Epithelial cell of proximal tubule (primary cell): ENCODE measurements at regions not wholly inside any gene's neighbourhood (a gene's known extent, or its start where the extent isn't known, plus 50 kb on each side); places are given as distances from the start of the nearest gene placed in this dataset.

Experiments used
- DNase-seq: peaks from one replicate; pipeline ENCODE4 v3.0.0-alpha.2; 2011; ENCODE audit warnings: low read depth
- H3K4me3 ChIP-seq: 2 replicates; pipeline ENCODE4 v1.5.1; 2011; ENCODE audit warnings: low read depth, mild to moderate bottlenecking, low read length
- CTCF ChIP-seq: conservative IDR thresholded peaks from 2 replicates; pipeline ENCODE4 v1.5.1; 2012; ENCODE audit warnings: low read depth, mild to moderate bottlenecking, low read length

GRCh38 chr11:32305460-32305859, 129.9 kb downstream of the WT1 start:
- DNase-seq, result no peak
- TF ChIP-seq CTCF, result no peak
- no peak overlapping the region for H3K4me3 ChIP-seq

- TF ChIP-seq CTCF, result no peak
- DNase-seq, result no peak
- no peak overlapping the region for H3K4me3 ChIP-seq
Observed at GRCh38 chr11:32307471-32307870, 127.9 kb downstream of the WT1 start.

GRCh38 chr11:32307913-32308312, 127.4 kb downstream of the WT1 start:
- no peak for DNase-seq
- H3K4me3 ChIP-seq, result no peak overlapping the region
- TF ChIP-seq CTCF, result no peak

GRCh38 chr11:32309530-32310213, 125.7 kb downstream of the WT1 start:
- no peak overlapping the region for H3K4me3 ChIP-seq
- no peak for DNase-seq
- TF ChIP-seq CTCF, result no peak

- H3K4me3 ChIP-seq, result no peak overlapping the region
- no peak for TF ChIP-seq CTCF
- peak; percentile 26 for DNase-seq
Observed at GRCh38 chr11:32310214-32310601, 125.1 kb downstream of the WT1 start.

- H3K4me3 ChIP-seq, result no peak overlapping the region
- DNase-seq, result no peak
- TF ChIP-seq CTCF, result no peak
Observed at GRCh38 chr11:32311346-32312065, 123.8 kb downstream of the WT1 start.
